ENCODE measurements at regions not wholly inside any gene's neighbourhood (a gene's known extent, or its start where the extent isn't known, plus 50 kb on each side); places are given as distances from the start of the nearest gene placed in this dataset.

GRCh38 chr5:1748271-1748670 lies 51.4 kb downstream of the MRPL36 start:
- DNase-seq = no peak
- H3K9me3 ChIP-seq = no peaks in the 10 kb centered on the region
- WGBS, 2 donors = 83 to 93% methylated on average over 9 to 11 of the region's 12 CpGs

GRCh38 chr5:1747803-1748085 lies 51.9 kb downstream of the MRPL36 start:
- DNase-seq = no peak
- no peaks in the 10 kb centered on the region for H3K4me1 ChIP-seq

More at GRCh38 chr5:1748271-1748670, 51.4 kb downstream of the MRPL36 start:
- Histone ChIP-seq H3K4me3 (no peak overlapping the region), H3K36me3 (no peaks in the 10 kb centered on the region), H3K27me3 (peaks cover 0 to 73% (median 0%) of the 10 kb centered on the region in 4 donors), H3K27ac (no peak overlapping the region), H3K4me1 (no peaks in the 10 kb centered on the region)
- TF ChIP-seq CTCF (IDR thresholded peaks at IDR 0.05) (no peak), POLR2A (IDR thresholded peaks at IDR 0.05) (no peak)
- intact Hi-C loops (cut with DNase I) = no loop called here

GRCh38 chr5:1747079-1747802 lies 52.4 kb downstream of the MRPL36 start:
- Histone ChIP-seq H3K27ac (no peak overlapping the region), H3K9me3 (no peaks in the 10 kb centered on the region), H3K4me3 (no peak overlapping the region), H3K4me1 (no peaks in the 10 kb centered on the region), H3K36me3 (no peaks in the 10 kb centered on the region), H3K27me3 (peaks cover 0 to 71% (median 0%) of the 10 kb centered on the region in 4 donors)
- WGBS, 2 donors = 76 to 80% methylated on average over 11 to 12 of the region's 24 CpGs
- intact Hi-C loops (cut with DNase I) = no loop called here
- no peak for DNase-seq
- no peak for TF ChIP-seq POLR2A (IDR thresholded peaks at IDR 0.05)
- TF ChIP-seq CTCF (IDR thresholded peaks at IDR 0.05) = no peak

More at GRCh38 chr5:1747803-1748085, 51.9 kb downstream of the MRPL36 start:
- intact Hi-C loops (cut with DNase I) = no loop called here
- Histone ChIP-seq H3K36me3 (no peaks in the 10 kb centered on the region), H3K9me3 (no peaks in the 10 kb centered on the region), H3K27ac (no peak overlapping the region), H3K27me3 (peaks cover 0 to 73% (median 0%) of the 10 kb centered on the region in 4 donors), H3K4me3 (no peak overlapping the region)
- WGBS, 2 donors = 84 to 88% methylated on average over 3 of the region's 5 CpGs
- TF ChIP-seq POLR2A (IDR thresholded peaks at IDR 0.05) (no peak), CTCF (IDR thresholded peaks at IDR 0.05) (no peak)

- TF ChIP-seq POLR2A (IDR thresholded peaks at IDR 0.05) (no peak), CTCF (IDR thresholded peaks at IDR 0.05) (no peak)
- no peak overlapping the region for H3K27ac ChIP-seq
- H3K9me3 ChIP-seq = no peaks in the 10 kb centered on the region
- intact Hi-C loops (cut with DNase I) = no loop called here
- H3K4me3 ChIP-seq = no peak overlapping the region
- DNase-seq = no peak
- H3K36me3 ChIP-seq = no peaks in the 10 kb centered on the region
- no peaks in the 10 kb centered on the region for H3K4me1 ChIP-seq
- WGBS, 2 donors = 93 to 96% methylated on average over 9 to 19 of the region's 63 CpGs
- peaks cover 0 to 64% (median 0%) of the 10 kb centered on the region in 4 donors for H3K27me3 ChIP-seq
Observed at GRCh38 chr5:1746371-1747078, 53.1 kb downstream of the MRPL36 start.

- WGBS, 2 donors = 82% methylated on average over 9 to 15 of the region's 29 CpGs
- no peak for TF ChIP-seq POLR2A (IDR thresholded peaks at IDR 0.05)
- TF ChIP-seq CTCF (IDR thresholded peaks at IDR 0.05) = no peak
- H3K27ac ChIP-seq = no peak overlapping the region
- H3K4me3 ChIP-seq = no peak overlapping the region
- no peaks in the 10 kb centered on the region for H3K36me3 ChIP-seq
- no peaks in the 10 kb centered on the region for H3K4me1 ChIP-seq
- H3K27me3 ChIP-seq = peaks cover 0 to 57% (median 0%) of the 10 kb centered on the region in 4 donors
- no peaks in the 10 kb centered on the region for H3K9me3 ChIP-seq
- intact Hi-C loops (cut with DNase I) = no loop called here
- no peak for DNase-seq
Observed at GRCh38 chr5:1745796-1746370, 53.8 kb downstream of the MRPL36 start.

Measured in esophagus squamous epithelium (tissue), 5 donors.